Body of pancreas (tissue), 4 donors: ENCODE measurements at regions not wholly inside any gene's neighbourhood (a gene's known extent, or its start where the extent isn't known, plus 50 kb on each side); places are given as distances from the start of the nearest gene placed in this dataset.

Experiments used
- CTCF ChIP-seq, 7 experiments: fragments of 450-650 bp in 4 of 7; fragments of 200-600 bp in 3 of 7; sonication (generic) in 3 of 7; IDR thresholded peaks; one replicate each; pipeline ENCODE4 v1.5.1; 2016 to 2019; ENCODE audit warnings: antibody characterized with exemption in 7 of 7
- POLR2A ChIP-seq, 3 donors: fragments of 450-650 bp; IDR thresholded peaks; one replicate each; pipeline ENCODE4 v1.6.1; 2016; ENCODE audit warnings: antibody characterized with exemption in 3 of 3, mild to moderate bottlenecking in 2 of 3

- TF ChIP-seq CTCF (IDR thresholded peaks at IDR 0.05) (no peak), POLR2A (IDR thresholded peaks at IDR 0.05) (no peak)
Measured at GRCh38 chr4:60259781-60260180, 940.3 kb upstream of the ADGRL3 start.
